GM23338 (cell line): ENCODE measurements at regions not wholly inside any gene's neighbourhood (a gene's known extent, or its start where the extent isn't known, plus 50 kb on each side); places are given as distances from the start of the nearest gene placed in this dataset.

Experiments
- EZH2 ChIP-seq: fragments of 200-600 bp; sonication (generic); IDR thresholded peaks from one replicate; pipeline ENCODE4 v1.8.0; 2017; ENCODE audit warnings: antibody characterized with exemption, mild to moderate bottlenecking, low read depth; ENCODE audit not compliant: unreplicated experiment
- NANOG ChIP-seq: IDR thresholded peaks from 2 replicates; pipeline ENCODE4 v1.6.1; 2016; ENCODE audit warnings: antibody characterized with exemption, borderline replicate concordance
- POLR2AphosphoS5 ChIP-seq: IDR thresholded peaks from 2 replicates; pipeline ENCODE4 v1.6.1; 2016; ENCODE audit warnings: antibody characterized with exemption, low read depth
- STAT1 ChIP-seq: IDR thresholded peaks from one replicate; pipeline ENCODE4 v1.6.1; 2016; ENCODE audit warnings: antibody characterized with exemption; ENCODE audit not compliant: unreplicated experiment
- ZNF331 ChIP-seq: fragments of 250-450 bp; sonication (Bioruptor Pico); IDR thresholded peaks from 2 replicates; pipeline ENCODE4 v1.5.0; 2020; ENCODE audit warnings: low read depth, mild to moderate bottlenecking, moderate library complexity
- TF ChIP-seq, protein P1 (sequence below): IDR thresholded peaks from one replicate; pipeline ENCODE4 v1.6.1; 2018; ENCODE audit warnings: antibody characterized with exemption; ENCODE audit not compliant: unreplicated experiment
- TF ChIP-seq, protein P2 (sequence below), 2 experiments: fragments of 200-600 bp in 1 of 2; sonication (generic) in 1 of 2; conservative IDR thresholded peaks; 2 replicates each; pipeline versions ENCODE4 v1.5.1 to v1.6.1; 2016 to 2017; ENCODE audit warnings: antibody characterized with exemption in 2 of 2, low read depth in 2 of 2, mild to moderate bottlenecking in 2 of 2, moderate library complexity in 1 of 2
- TF ChIP-seq, protein P3 (sequence below): IDR thresholded peaks from 2 replicates; pipeline ENCODE4 v1.6.1; 2016; ENCODE audit warnings: antibody characterized with exemption

DNA sequence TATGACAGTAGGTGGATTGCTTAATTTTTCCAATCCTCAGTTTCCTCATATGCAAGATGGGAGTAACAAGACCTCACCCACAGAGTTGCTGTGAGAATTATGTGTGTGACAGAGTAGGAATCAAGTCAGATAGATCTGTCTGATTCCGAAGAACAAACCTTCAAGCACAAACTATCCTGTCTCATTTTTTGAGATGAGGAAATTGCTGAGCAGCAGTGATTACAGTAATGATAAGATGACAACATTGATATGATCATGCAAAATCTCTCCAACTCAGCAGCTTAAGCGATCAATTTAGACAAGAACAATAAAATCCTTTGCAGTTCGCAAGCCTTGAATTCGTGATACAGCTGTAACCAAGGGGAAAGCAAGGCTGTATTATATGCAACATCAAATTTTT lies 474.1 kb downstream of the OMA1 start:
- TF ChIP-seq, protein P1, sequence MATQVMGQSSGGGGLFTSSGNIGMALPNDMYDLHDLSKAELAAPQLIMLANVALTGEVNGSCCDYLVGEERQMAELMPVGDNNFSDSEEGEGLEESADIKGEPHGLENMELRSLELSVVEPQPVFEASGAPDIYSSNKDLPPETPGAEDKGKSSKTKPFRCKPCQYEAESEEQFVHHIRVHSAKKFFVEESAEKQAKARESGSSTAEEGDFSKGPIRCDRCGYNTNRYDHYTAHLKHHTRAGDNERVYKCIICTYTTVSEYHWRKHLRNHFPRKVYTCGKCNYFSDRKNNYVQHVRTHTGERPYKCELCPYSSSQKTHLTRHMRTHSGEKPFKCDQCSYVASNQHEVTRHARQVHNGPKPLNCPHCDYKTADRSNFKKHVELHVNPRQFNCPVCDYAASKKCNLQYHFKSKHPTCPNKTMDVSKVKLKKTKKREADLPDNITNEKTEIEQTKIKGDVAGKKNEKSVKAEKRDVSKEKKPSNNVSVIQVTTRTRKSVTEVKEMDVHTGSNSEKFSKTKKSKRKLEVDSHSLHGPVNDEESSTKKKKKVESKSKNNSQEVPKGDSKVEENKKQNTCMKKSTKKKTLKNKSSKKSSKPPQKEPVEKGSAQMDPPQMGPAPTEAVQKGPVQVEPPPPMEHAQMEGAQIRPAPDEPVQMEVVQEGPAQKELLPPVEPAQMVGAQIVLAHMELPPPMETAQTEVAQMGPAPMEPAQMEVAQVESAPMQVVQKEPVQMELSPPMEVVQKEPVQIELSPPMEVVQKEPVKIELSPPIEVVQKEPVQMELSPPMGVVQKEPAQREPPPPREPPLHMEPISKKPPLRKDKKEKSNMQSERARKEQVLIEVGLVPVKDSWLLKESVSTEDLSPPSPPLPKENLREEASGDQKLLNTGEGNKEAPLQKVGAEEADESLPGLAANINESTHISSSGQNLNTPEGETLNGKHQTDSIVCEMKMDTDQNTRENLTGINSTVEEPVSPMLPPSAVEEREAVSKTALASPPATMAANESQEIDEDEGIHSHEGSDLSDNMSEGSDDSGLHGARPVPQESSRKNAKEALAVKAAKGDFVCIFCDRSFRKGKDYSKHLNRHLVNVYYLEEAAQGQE = no peak
- TF ChIP-seq, protein P2, sequence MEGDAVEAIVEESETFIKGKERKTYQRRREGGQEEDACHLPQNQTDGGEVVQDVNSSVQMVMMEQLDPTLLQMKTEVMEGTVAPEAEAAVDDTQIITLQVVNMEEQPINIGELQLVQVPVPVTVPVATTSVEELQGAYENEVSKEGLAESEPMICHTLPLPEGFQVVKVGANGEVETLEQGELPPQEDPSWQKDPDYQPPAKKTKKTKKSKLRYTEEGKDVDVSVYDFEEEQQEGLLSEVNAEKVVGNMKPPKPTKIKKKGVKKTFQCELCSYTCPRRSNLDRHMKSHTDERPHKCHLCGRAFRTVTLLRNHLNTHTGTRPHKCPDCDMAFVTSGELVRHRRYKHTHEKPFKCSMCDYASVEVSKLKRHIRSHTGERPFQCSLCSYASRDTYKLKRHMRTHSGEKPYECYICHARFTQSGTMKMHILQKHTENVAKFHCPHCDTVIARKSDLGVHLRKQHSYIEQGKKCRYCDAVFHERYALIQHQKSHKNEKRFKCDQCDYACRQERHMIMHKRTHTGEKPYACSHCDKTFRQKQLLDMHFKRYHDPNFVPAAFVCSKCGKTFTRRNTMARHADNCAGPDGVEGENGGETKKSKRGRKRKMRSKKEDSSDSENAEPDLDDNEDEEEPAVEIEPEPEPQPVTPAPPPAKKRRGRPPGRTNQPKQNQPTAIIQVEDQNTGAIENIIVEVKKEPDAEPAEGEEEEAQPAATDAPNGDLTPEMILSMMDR (conservative IDR thresholded peaks at IDR 0.05; ENCODE audit: low read depth in 2 of 2) = no peak
- TF ChIP-seq EZH2 = no peak
- TF ChIP-seq STAT1 = no peak
- TF ChIP-seq NANOG = no peak
- TF ChIP-seq, protein P3, sequence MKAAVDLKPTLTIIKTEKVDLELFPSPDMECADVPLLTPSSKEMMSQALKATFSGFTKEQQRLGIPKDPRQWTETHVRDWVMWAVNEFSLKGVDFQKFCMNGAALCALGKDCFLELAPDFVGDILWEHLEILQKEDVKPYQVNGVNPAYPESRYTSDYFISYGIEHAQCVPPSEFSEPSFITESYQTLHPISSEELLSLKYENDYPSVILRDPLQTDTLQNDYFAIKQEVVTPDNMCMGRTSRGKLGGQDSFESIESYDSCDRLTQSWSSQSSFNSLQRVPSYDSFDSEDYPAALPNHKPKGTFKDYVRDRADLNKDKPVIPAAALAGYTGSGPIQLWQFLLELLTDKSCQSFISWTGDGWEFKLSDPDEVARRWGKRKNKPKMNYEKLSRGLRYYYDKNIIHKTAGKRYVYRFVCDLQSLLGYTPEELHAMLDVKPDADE = no peak
- TF ChIP-seq POLR2AphosphoS5 = no peak
- TF ChIP-seq ZNF331 (CRISPR knock-in tag) = no peak
